PC-3 (cell line): ENCODE measurements at regions not wholly inside any gene's neighbourhood (a gene's known extent, or its start where the extent isn't known, plus 50 kb on each side); places are given as distances from the start of the nearest gene placed in this dataset.

Source experiments
- EZH2 ChIP-seq: fragments of 300-600 bp; sonication (generic); IDR thresholded peaks from one replicate; pipeline ENCODE4 v1.6.1; 2017; ENCODE audit warnings: antibody characterized with exemption, mild to moderate bottlenecking, low read length; ENCODE audit not compliant: unreplicated experiment
- EZH2phosphoT487 ChIP-seq: fragments of 300-600 bp; sonication (generic); IDR thresholded peaks from 2 replicates; pipeline ENCODE4 v1.6.1; 2018; ENCODE audit warnings: mild to moderate bottlenecking, antibody characterized with exemption, low read length, borderline replicate concordance
- TF ChIP-seq, protein P1 (sequence below): fragments of 300-600 bp; sonication (generic); conservative IDR thresholded peaks from 2 replicates; pipeline ENCODE4 v1.5.1; 2017; ENCODE audit warnings: antibody characterized with exemption, low read depth, mild to moderate bottlenecking, low read length

DNA sequence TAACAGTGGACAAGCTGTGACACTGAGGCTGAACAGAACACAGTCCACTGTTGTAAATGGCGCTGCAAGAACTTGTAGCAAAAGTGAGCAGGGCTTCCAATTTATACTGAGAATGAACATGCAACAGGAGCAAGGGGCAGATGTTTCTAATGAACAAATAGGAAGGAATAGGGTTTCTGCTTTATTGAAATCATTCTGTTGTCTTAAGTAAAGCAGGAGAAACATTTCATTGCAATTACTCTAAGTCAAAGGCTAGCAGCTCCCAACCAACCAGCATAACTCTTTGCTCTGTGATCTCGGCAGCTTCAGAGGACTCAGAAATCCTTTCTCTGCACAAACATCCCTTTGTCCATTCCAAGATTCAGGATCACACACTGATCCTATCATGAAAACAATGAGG lies 236.2 kb upstream of the PRSS58 start:
- TF ChIP-seq EZH2 (no peak), EZH2phosphoT487 (no peak)
- TF ChIP-seq, protein P1, sequence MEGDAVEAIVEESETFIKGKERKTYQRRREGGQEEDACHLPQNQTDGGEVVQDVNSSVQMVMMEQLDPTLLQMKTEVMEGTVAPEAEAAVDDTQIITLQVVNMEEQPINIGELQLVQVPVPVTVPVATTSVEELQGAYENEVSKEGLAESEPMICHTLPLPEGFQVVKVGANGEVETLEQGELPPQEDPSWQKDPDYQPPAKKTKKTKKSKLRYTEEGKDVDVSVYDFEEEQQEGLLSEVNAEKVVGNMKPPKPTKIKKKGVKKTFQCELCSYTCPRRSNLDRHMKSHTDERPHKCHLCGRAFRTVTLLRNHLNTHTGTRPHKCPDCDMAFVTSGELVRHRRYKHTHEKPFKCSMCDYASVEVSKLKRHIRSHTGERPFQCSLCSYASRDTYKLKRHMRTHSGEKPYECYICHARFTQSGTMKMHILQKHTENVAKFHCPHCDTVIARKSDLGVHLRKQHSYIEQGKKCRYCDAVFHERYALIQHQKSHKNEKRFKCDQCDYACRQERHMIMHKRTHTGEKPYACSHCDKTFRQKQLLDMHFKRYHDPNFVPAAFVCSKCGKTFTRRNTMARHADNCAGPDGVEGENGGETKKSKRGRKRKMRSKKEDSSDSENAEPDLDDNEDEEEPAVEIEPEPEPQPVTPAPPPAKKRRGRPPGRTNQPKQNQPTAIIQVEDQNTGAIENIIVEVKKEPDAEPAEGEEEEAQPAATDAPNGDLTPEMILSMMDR, result no peak
